ENCODE measurements at regions not wholly inside any gene's neighbourhood (a gene's known extent, or its start where the extent isn't known, plus 50 kb on each side); places are given as distances from the start of the nearest gene placed in this dataset.

DNA sequence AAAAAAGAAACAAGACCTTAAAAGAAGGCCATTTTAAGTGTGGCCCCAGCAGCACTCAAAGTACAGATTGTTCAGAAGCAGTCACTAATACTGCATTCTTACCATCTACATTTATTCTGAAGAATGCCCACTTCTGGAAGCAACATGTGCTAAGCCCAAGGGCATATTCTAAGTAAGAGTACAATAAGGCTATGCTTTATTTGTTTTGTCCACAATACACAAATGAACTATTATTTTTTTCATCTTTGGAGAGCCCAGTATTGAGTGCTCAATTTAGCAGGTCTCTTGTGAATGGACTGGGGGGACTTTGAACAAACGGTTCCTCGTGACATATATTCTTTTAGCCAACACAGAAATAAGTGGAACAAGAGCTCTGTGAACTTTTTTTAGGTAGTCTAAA, 191.4 kb upstream of the CHORDC1 start:
- in situ Hi-C loops (cut with HindIII; ENCODE audit: low pct_unique_long_range_greater_than_20kb, low sequenced_read_pairs) = no loop called here
- DNase-seq (ENCODE audit: low read depth, low spot score) = peak; percentile 63

DNA sequence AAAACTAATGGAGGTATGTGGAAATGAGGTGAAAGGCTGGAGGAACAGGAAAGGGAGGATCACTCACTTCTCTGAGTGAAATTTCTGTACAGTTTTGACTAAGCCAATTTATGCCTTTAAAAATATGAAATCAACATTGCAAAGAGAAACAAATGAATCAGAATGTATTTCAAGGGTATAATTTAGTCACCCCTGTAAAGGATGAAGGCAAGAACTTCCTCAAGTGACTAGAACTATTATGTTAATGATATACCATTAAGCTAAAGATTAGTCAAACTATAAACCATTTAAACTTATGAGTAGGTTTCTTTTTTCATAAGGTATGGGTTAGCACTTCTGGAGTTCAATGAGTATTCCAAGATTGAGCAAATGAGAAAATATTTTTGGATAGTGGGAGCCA, 184.5 kb upstream of the CHORDC1 start:
- in situ Hi-C loops (cut with HindIII; ENCODE audit: low pct_unique_long_range_greater_than_20kb, low sequenced_read_pairs) = no loop called here
- no peak for DNase-seq (ENCODE audit: low read depth, low spot score)

DNA sequence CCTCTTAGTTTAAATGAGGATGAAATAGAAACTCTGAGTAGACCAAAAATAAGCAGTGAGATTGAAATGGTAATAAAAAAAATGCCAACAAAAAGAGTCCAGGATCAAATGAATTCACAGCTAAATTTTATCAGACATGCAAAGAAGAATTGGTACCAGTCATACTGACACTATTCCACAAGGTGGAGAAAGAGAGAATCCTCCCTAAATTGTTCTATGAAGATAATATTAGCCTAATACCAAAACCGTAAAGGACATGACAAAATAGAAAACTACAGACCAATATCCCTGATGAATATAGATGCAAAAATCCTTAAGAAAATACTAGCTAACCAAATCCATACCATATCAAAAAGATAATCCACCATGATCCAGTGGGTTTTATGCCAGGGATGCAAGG, 169.8 kb upstream of the CHORDC1 start:
- in situ Hi-C loops (cut with HindIII; ENCODE audit: low pct_unique_long_range_greater_than_20kb, low sequenced_read_pairs) = no loop called here
- DNase-seq (ENCODE audit: low read depth, low spot score) = peak; percentile 4

DNA sequence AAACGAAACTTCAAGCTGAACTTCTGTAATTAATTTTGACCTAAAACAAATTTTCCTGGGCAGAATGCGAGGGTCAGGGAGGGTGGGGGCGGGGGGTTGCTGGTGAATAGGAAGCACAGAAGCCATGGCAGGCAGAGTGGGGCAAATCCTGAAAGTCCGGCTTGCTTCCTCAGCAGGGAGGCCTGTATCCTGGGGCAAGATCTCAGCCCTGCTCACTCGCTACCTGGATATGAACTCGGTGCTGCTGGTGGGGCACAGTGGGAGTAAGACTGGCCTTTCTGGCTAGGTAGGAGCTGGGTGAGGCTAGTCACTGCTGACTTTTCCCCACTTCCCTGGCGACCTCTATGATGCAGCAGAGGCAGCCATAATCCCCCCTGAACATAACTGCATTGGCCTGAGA, 168.9 kb upstream of the CHORDC1 start:
- in situ Hi-C loops (cut with HindIII; ENCODE audit: low pct_unique_long_range_greater_than_20kb, low sequenced_read_pairs) = no loop called here
- DNase-seq (ENCODE audit: low read depth, low spot score) = no peak

DNA sequence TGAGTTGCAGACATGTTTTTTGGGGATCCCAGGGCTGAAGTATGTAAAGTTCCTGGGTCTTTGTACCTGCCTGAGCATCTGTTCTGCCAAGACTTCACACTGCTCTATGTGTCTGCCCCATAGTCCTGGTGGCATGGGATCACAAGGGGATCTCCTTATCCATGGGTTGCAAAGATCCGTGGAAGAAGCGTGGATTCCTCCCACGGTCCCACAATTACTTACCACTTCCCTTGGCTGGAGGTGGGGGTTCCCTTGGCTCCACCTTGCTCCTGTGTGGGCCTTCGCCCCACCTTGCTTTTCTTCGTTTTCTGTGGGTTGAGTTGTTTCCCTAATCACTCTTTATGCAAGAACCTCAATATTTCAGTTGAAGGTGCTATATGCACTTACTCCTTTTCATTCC, 157.4 kb upstream of the CHORDC1 start:
- no peak for DNase-seq (ENCODE audit: low read depth, low spot score)
- in situ Hi-C loops (cut with HindIII; ENCODE audit: low pct_unique_long_range_greater_than_20kb, low sequenced_read_pairs) = no loop called here

DNA sequence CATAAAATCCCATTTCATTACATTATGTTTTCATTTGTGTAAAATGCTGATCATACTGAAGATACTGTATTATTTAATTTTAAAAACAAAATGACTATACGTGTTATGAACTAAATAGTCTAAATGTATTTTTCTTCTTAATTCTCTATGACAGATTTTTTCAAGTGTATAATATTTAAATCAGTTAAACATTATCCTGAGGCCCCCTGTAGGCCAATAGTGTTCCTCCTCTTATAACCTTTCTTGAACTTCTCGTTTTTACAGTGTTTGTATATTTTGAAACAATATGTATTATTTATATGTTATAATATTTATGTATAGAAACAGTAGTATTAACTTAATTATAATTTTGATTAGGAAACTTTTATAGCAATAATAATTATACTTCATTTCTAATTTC, 151.1 kb upstream of the CHORDC1 start:
- peak; percentile 8 for DNase-seq (ENCODE audit: low read depth, low spot score)
- in situ Hi-C loops (cut with HindIII; ENCODE audit: low pct_unique_long_range_greater_than_20kb, low sequenced_read_pairs) = no loop called here

DNA sequence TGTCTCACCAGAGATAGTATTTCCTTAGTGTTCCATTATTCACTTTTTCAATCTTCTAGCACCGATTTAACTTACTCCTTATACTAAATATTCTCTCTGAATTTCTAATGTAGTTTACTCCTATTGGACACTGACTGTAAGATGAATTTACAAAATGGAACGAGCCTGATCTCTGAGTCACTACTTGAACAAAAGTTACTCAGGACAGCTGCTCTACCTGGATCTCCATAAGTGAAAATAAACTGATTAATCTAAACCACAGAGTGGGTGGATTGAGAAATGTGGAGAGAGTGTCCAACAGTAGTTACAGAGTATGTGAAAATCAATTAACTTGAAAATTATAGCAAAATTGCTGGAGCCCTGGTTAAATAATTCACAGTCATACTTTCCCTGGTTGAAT, 141.7 kb upstream of the CHORDC1 start:
- no peak for DNase-seq (ENCODE audit: low read depth, low spot score)
- in situ Hi-C loops (cut with HindIII; ENCODE audit: low pct_unique_long_range_greater_than_20kb, low sequenced_read_pairs) = no loop called here

DNA sequence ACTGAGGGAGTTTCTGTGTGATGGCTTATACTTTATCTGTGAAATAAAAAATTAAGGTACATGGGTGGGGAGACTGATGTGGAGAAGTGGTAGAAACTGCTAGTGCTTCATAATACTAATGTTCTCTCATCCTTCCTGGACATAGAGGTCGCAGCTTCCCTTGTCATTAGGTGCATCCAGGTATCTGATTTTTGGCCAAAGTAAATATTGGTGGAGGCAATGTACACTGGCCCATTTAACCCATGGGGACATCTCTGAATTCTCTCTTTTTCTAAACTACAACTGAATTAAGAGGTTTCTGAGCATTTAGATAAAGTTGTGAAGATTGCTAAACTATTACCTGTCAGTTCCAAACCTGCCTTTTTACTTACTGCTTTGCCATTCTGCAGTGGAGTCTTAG, 140.9 kb upstream of the CHORDC1 start:
- in situ Hi-C loops (cut with HindIII; ENCODE audit: low pct_unique_long_range_greater_than_20kb, low sequenced_read_pairs) = no loop called here
- no peak for DNase-seq (ENCODE audit: low read depth, low spot score)

DNA sequence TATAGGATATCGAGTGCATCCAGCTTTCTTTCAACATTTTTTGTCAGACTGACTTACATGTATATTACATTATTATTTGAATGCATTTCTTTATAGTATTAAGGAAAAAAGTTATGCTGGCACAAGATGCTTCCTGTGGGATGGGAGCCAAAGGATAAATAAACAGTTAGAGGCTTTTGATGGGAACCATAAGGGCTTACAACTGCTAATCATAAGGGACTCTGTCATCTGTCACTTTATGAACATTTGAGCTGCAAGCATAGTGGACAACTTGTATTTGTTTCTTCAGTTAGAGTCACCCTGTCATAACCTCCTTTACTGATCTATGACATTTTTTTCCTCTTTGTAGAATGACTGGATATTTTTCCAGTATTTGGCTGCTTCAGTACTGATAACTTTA, 132.4 kb upstream of the CHORDC1 start:
- DNase-seq (ENCODE audit: low read depth, low spot score) = no peak
- in situ Hi-C loops (cut with HindIII; ENCODE audit: low pct_unique_long_range_greater_than_20kb, low sequenced_read_pairs) = no loop called here

DNA sequence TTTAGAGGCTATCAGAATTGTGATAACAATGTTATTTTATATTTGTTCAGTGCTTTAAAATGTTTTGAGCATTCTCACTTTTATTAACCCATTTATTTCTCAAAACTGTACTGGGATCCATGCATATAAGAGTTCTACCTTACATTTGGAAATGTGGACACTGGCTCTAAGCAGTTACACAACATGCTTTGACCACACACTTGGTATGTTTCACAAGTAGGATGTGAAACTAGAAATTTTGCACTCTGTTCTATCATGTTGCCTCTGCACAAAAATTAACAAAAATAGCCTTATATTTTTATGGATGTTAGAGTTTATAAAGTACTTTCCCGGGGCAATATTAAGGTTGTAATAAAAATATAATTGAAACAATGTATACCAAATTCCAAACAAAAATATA, 126.9 kb upstream of the CHORDC1 start:
- no peak for DNase-seq (ENCODE audit: low read depth, low spot score)
- in situ Hi-C loops (cut with HindIII; ENCODE audit: low pct_unique_long_range_greater_than_20kb, low sequenced_read_pairs) = no loop called here

DNA sequence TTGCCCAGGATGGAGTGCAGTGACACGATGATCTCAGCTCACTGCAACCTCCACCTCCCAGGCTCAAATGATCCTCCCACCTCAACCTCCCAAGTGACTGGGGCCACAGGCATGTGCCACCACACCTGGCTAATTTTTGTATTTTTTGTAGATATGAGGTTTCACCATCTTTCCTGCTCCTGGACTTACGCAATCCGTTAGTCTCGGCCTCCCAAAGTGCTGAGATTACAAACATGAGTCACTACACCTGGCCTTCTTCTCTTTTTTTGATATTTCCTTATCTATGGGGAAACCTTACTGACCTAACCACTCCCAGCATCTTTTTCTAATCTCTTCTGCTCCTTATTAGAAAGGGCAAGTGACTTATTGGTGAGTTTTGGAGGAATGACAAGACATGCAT, 121.7 kb upstream of the CHORDC1 start:
- DNase-seq (ENCODE audit: low read depth, low spot score) = no peak
- in situ Hi-C loops (cut with HindIII; ENCODE audit: low pct_unique_long_range_greater_than_20kb, low sequenced_read_pairs) = no loop called here

DNA sequence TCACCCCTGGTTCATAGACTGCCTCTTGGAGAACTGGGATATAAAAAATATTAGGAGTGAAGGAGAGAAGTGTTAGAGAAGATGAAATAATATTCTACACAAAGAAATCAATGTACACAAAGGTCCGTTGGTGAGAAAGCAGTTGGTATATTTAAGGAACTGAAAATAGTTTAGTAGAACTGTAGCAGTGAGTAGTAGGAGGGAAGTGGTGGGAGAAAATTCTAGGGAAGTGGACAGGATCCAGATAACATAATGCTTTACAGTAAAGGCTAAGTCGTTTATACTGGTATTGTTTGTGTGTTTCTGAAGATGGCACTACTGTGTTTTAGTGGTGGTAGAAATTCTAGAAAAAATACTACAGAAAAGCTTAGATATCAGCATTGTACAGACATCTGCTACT, 120.8 kb upstream of the CHORDC1 start:
- in situ Hi-C loops (cut with HindIII; ENCODE audit: low pct_unique_long_range_greater_than_20kb, low sequenced_read_pairs) = no loop called here

DNA sequence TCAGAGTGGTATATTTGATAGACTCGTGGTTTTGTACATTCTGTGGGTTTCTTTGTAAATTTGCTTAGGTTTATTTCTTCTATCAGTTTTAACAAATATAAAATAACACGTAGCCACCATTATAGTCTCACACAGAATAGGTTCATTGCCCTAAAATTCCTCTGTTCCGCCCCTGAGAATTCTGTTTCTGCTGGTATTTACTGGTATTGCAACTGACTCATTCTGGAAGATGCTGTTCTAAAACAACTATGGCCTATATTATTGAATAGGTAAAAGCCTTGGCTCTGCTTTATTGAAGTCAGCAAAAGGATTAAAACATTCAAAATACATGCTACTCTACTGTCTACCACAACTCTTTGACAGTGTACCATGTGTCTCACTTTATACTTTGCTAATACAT, 119.1 kb upstream of the CHORDC1 start:
- in situ Hi-C loops (cut with HindIII; ENCODE audit: low pct_unique_long_range_greater_than_20kb, low sequenced_read_pairs) = no loop called here
- no peak for DNase-seq (ENCODE audit: low read depth, low spot score)

More for the DNA sequence above, 120.8 kb upstream of the CHORDC1 start:
- DNase-seq (ENCODE audit: low read depth, low spot score) = no peak

DNA sequence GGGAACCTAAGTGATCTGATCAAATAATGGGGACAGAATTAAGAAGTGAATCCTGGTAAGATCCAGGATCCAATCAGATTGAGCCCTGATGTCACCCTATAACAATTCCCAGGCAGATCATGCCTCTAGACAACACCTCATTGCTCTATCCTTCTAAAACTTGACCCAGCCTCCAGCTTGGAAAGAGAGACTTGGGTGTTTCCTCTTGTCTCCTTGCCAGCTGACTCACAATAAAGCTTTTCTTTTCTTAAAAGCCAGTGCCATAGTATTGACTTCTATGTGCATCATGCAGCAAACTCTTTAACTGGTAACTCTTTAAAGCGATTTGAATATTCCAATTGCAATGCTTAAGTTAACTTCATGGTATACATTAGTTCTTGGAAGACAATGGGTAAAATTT, 109.6 kb upstream of the CHORDC1 start:
- DNase-seq (ENCODE audit: low read depth, low spot score) = peak; percentile 23
- in situ Hi-C loops (cut with HindIII; ENCODE audit: low pct_unique_long_range_greater_than_20kb, low sequenced_read_pairs) = no loop called here

DNA sequence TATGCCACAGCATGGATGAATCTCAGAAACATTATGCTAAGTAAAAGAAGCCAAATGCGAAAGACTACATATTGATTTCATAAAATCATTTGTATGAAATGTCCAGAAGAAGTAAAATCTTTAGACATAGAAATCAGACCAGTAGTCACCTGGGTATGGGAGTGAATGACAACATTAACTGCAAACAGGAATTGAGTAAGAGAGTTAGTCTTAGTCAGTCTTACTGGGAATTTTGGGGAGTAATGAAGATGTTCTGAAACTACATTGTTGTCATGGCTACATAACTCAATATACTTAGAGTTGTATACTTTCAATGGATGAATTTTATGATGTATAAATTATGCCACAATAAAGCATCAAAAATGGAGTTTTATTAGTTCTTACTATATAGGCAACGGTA, 107.8 kb upstream of the CHORDC1 start:
- in situ Hi-C loops (cut with HindIII; ENCODE audit: low pct_unique_long_range_greater_than_20kb, low sequenced_read_pairs) = no loop called here

DNA sequence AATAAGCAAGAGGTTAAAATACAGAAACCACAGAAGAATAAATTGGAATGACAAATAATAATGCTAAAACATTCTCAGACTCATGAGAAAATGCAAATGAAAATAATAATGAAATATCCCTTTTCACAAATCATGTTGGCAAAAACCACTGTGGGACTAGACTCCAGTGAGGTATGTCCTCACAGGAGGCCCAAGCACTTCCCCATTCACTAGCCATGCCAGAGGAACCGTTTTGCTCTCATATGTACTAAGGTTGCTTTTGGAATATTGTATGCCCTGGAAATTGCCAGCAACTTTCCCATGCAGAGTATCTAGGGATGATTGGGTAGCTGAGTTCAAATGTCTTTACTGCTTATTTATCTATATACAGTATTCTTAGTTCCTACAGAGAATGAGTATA, 106.2 kb upstream of the CHORDC1 start:
- no peak for DNase-seq (ENCODE audit: low read depth, low spot score)
- in situ Hi-C loops (cut with HindIII; ENCODE audit: low pct_unique_long_range_greater_than_20kb, low sequenced_read_pairs) = no loop called here

More for the DNA sequence above, 107.8 kb upstream of the CHORDC1 start:
- no peak for DNase-seq (ENCODE audit: low read depth, low spot score)

DNA sequence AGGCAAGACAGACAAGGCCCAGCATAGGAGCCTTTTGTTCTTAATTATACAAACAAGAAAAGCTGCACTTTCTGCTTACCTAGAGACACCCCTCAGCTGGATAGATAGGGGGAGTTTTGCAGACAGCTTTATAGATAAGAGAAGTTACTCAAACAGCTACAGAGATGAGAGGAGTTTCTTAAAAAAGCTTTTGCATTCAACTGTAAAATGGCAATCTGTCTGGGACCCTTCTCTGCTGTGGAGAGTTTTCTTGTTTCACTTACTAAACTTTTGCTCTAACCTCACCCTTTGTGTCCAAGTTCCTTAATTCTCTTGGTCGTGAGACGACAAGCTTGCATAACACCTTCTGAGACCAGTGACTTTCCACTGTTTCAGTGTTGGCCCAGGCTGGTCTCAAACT, 103.8 kb upstream of the CHORDC1 start:
- DNase-seq (ENCODE audit: low read depth, low spot score) = no peak
- in situ Hi-C loops (cut with HindIII; ENCODE audit: low pct_unique_long_range_greater_than_20kb, low sequenced_read_pairs) = no loop called here

DNA sequence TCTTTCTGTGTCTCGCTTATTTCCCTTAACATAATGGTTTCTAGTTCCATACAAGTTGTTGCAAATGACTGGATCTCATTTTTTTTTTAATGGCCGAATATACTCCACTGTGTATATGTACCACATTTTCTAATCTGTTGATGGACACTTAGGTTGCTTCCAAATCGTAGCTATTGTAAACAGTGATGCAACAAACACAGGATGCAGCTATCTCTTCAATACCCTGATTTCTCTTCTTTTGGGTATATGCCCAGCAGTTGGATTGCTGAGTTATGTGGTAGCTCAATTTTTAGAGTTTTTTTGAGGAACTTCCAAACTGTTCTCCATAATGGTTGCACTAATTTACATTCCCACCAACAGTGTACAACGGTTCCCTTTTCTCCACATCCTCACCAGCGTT, 100.4 kb upstream of the CHORDC1 start:
- DNase-seq (ENCODE audit: low read depth, low spot score) = no peak
- in situ Hi-C loops (cut with HindIII; ENCODE audit: low pct_unique_long_range_greater_than_20kb, low sequenced_read_pairs) = no loop called here

DNA sequence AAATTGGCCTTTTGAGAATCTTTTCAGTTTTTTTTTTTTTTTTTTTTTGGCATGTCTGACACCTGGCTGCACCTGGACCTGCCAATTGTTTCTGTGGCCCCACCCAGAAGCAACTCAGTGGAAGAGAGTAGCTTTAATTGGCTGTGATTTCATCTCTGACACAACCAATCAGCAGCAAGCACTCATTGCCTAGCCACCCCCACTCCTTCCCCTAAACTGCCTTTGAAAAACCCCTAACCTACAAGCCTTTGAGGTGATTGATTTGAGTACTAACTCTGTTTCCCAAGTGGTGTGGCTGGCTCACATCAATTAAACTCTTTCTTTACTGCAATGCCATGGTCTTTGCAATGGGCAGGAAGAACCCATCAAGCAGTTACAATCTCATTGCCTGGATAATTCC, 98.2 kb upstream of the CHORDC1 start:
- in situ Hi-C loops (cut with HindIII; ENCODE audit: low pct_unique_long_range_greater_than_20kb, low sequenced_read_pairs) = no loop called here
- no peak for DNase-seq (ENCODE audit: low read depth, low spot score)

DNA sequence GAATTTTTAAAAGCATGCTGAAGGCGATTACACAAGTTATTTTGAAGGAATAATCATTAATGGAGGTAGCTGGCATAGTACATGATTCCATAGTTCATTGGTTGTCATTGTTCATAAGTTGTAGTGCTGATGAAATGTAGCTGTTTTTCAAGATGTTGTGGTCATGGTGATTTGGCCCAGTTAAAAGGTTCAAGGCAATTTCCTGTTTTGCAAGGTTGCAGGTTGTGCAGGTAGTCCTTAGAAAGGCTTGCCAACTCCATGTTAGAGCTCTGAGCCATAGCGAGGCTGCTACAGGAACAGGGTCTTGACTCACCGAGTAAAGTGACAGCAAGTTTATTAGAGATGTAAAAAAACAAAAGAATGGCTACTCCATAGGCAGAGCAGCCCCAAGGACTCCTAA, 95.8 kb upstream of the CHORDC1 start:
- DNase-seq (ENCODE audit: low read depth, low spot score) = no peak
- in situ Hi-C loops (cut with HindIII; ENCODE audit: low pct_unique_long_range_greater_than_20kb, low sequenced_read_pairs) = no loop called here

DNA sequence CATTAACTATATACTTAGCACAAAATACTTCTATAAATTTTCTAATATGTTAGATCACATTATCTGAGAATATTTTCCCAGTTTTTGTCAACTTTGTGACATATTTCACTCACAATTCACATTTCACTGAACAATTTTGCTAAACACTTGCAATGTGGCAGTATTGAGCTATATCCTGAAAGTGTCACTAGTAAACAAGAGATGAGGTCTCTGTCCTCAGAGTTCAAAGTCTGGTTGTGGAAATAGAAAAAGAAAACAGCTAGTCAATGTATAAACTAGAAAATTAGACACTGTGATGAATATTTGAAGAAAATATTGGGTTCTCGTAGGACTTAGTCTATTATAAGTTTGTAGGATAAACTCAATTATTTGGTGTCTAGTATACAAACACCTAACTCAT, 87.4 kb upstream of the CHORDC1 start:
- DNase-seq (ENCODE audit: low read depth, low spot score) = peak; percentile 2
- in situ Hi-C loops (cut with HindIII; ENCODE audit: low pct_unique_long_range_greater_than_20kb, low sequenced_read_pairs) = no loop called here
